GM21381 (cell line): ENCODE measurements at regions not wholly inside any gene's neighbourhood (a gene's known extent, or its start where the extent isn't known, plus 50 kb on each side); places are given as distances from the start of the nearest gene placed in this dataset.

Source experiments
- ATAC-seq: cut with Tn5 transposase; IDR thresholded peaks from one replicate; pipeline ENCODE4 v1.9.1; 2021; ENCODE audit warnings: mild to moderate bottlenecking, moderate library complexity; ENCODE audit not compliant: unreplicated experiment

- no peak for ATAC-seq
Observed at GRCh38 chr21:28111151-28111619, 881.5 kb downstream of the LTN1 start.

- no peak for ATAC-seq
Observed at GRCh38 chr21:28110716-28111115, 882.0 kb downstream of the LTN1 start.

GRCh38 chr21:28110074-28110473 is 882.6 kb downstream of the LTN1 start:
- no peak for ATAC-seq

- no peak for ATAC-seq
Observed at GRCh38 chr21:28106370-28106890, 886.2 kb downstream of the LTN1 start.

GRCh38 chr21:28104346-28104745 is 888.3 kb downstream of the LTN1 start:
- no peak for ATAC-seq

GRCh38 chr21:28100366-28100765 is 892.3 kb downstream of the LTN1 start:
- ATAC-seq = no peak

- no peak for ATAC-seq
Observed at GRCh38 chr21:28099001-28099705, 893.5 kb downstream of the LTN1 start.

- no peak for ATAC-seq
Observed at GRCh38 chr21:28091466-28091865, 901.2 kb downstream of the LTN1 start.

- ATAC-seq = no peak
Observed at GRCh38 chr21:28090546-28090945, 902.1 kb downstream of the LTN1 start.

- no peak for ATAC-seq
Observed at GRCh38 chr21:28089599-28090441, 902.9 kb downstream of the LTN1 start.

GRCh38 chr21:28086861-28087581 is 905.7 kb downstream of the LTN1 start:
- no peak for ATAC-seq

- ATAC-seq = no peak
Observed at GRCh38 chr21:28084951-28085350, 907.7 kb downstream of the LTN1 start.

GRCh38 chr21:28083350-28083749 is 909.3 kb downstream of the LTN1 start:
- ATAC-seq = no peak

- ATAC-seq = no peak
Observed at GRCh38 chr21:28078126-28078525, 914.6 kb downstream of the LTN1 start.

GRCh38 chr21:28074676-28075075 is 918.0 kb downstream of the LTN1 start:
- no peak for ATAC-seq

GRCh38 chr21:28072601-28073000 is 920.1 kb downstream of the LTN1 start:
- ATAC-seq = no peak

- no peak for ATAC-seq
Observed at GRCh38 chr21:28069450-28069923, 923.2 kb downstream of the LTN1 start.

- ATAC-seq = no peak
Observed at GRCh38 chr21:28068455-28069358, 924.0 kb downstream of the LTN1 start.

GRCh38 chr21:28066596-28067387 is 925.9 kb downstream of the LTN1 start:
- ATAC-seq = no peak
